ENCODE measurements at regions not wholly inside any gene's neighbourhood (a gene's known extent, or its start where the extent isn't known, plus 50 kb on each side); places are given as distances from the start of the nearest gene placed in this dataset.
A peak's percentile ranks its signal among the peaks of the same experiment; 100 is the strongest.

- no peaks in the 10 kb centered on the region for H3K36me3 ChIP-seq (ENCODE audit: control insufficient read depth in 2 of 2, insufficient read depth in 1 of 2, low read length in 2 of 2)
- POLR2A ChIA-PET = no interaction called here
- no peaks in the 10 kb centered on the region for H3K9me3 ChIP-seq (ENCODE audit: control insufficient read depth, insufficient read depth, low read depth, low read length)
- H3K4me3 ChIP-seq (ENCODE audit: low read depth, low read length) = no peak overlapping the region
- 0 out of 2 replicates have a peak, but pooled peaks cover 2% of the 10 kb centered on the region for H3K4me1 ChIP-seq (ENCODE audit: control insufficient read depth, insufficient read depth, low read length)
- TF ChIP-seq HOXA7 (CRISPR knock-in tag; IDR thresholded peaks at IDR 0.05; ENCODE audit: borderline replicate concordance) = no peak
- no peak for TF ChIP-seq SP7 (tag by site-specific recombination; IDR thresholded peaks at IDR 0.05)
- TF ChIP-seq, protein P1, sequence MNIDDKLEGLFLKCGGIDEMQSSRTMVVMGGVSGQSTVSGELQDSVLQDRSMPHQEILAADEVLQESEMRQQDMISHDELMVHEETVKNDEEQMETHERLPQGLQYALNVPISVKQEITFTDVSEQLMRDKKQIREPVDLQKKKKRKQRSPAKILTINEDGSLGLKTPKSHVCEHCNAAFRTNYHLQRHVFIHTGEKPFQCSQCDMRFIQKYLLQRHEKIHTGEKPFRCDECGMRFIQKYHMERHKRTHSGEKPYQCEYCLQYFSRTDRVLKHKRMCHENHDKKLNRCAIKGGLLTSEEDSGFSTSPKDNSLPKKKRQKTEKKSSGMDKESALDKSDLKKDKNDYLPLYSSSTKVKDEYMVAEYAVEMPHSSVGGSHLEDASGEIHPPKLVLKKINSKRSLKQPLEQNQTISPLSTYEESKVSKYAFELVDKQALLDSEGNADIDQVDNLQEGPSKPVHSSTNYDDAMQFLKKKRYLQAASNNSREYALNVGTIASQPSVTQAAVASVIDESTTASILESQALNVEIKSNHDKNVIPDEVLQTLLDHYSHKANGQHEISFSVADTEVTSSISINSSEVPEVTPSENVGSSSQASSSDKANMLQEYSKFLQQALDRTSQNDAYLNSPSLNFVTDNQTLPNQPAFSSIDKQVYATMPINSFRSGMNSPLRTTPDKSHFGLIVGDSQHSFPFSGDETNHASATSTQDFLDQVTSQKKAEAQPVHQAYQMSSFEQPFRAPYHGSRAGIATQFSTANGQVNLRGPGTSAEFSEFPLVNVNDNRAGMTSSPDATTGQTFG (tag by site-specific recombination; IDR thresholded peaks at IDR 0.05; ENCODE audit: borderline replicate concordance) = no peak
- TF ChIP-seq ZNF600 (tag by site-specific recombination; IDR thresholded peaks at IDR 0.05) = no peak
- no peak for TF ChIP-seq ZSCAN30 (tag by site-specific recombination; IDR thresholded peaks at IDR 0.05)
- TF ChIP-seq PRDM4 (tag by site-specific recombination; IDR thresholded peaks at IDR 0.05) = no peak
- H3K27ac ChIP-seq (ENCODE audit: extremely low read depth, low read depth, low read length) = no peak overlapping the region
- CTCF ChIA-PET = interaction anchor here (0.6 kb wide), 1 partner anchor 26 kb away, joined by 6 read pairs; no protein-coding TSS in a partner anchor
Observed at GRCh38 chr15:87118846-87119245, 1039.2 kb downstream of the AGBL1 start.

DNA sequence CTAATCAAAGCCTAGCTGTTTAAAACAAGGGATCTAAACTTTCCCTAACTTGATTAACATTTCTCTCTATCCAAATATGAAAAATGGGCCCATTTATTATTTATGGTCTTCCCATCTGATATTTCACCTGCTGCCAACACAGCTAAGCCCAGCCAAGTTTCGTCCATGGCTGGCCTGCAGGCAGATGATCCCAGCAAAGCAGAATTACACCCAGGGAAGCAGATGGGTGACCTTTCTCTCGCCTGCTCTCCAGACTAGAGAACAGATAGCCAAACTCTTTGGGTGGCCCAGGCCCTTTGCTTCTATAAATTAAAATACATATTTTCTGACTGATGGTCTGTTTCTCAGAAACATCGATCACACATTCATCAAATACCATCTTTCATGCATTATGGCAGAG lies 1038.8 kb downstream of the AGBL1 start:
- H3K4me1 ChIP-seq (ENCODE audit: control insufficient read depth, insufficient read depth, low read length) = 0 out of 2 replicates have a peak, but pooled peaks cover 2% of the 10 kb centered on the region
- H3K36me3 ChIP-seq (ENCODE audit: control insufficient read depth in 2 of 2, insufficient read depth in 1 of 2, low read length in 2 of 2) = no peaks in the 10 kb centered on the region
- TF ChIP-seq ZNF621 (tag by site-specific recombination; IDR thresholded peaks at IDR 0.05) (no peak), ZNF449 (tag by site-specific recombination; IDR thresholded peaks at IDR 0.05) (peak; percentile 83)
- H3K4me3 ChIP-seq (ENCODE audit: low read depth, low read length) = no peak overlapping the region
- no peaks in the 10 kb centered on the region for H3K9me3 ChIP-seq (ENCODE audit: control insufficient read depth, insufficient read depth, low read depth, low read length)
- CTCF ChIA-PET = interaction anchor here (0.6 kb wide), 1 partner anchor 26 kb away, joined by 6 read pairs; no protein-coding TSS in a partner anchor
- POLR2A ChIA-PET = no interaction called here
- no peak overlapping the region for H3K27ac ChIP-seq (ENCODE audit: extremely low read depth, low read depth, low read length)

GRCh38 chr15:87115795-87116194 lies 1036.1 kb downstream of the AGBL1 start:
- ChIA-PET CTCF (no interaction called here), POLR2A (no interaction called here)
- H3K4me1 ChIP-seq (ENCODE audit: control insufficient read depth, insufficient read depth, low read length) = no peaks in the 10 kb centered on the region
- no peak overlapping the region for H3K27ac ChIP-seq (ENCODE audit: extremely low read depth, low read depth, low read length)
- TF ChIP-seq, protein P2, sequence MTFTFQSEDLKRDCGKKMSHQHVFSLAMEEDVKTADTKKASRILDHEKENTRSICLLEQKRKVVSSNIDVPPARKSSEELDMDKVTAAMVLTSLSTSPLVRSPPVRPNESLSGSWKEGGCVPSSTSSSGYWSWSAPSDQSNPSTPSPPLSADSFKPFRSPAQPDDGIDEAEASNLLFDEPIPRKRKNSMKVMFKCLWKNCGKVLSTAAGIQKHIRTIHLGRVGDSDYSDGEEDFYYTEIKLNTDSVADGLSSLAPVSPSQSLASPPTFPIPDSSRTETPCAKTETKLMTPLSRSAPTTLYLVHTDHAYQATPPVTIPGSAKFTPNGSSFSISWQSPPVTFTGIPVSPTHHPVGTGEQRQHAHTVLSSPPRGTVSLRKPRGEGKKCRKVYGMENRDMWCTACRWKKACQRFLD (tag by site-specific recombination; IDR thresholded peaks at IDR 0.05) = no peak
- TF ChIP-seq ZNF449 (tag by site-specific recombination; IDR thresholded peaks at IDR 0.05) = no peak
- no peak for TF ChIP-seq PRDM2 (tag by site-specific recombination; IDR thresholded peaks at IDR 0.05; ENCODE audit: borderline replicate concordance)
- TF ChIP-seq, protein P3, sequence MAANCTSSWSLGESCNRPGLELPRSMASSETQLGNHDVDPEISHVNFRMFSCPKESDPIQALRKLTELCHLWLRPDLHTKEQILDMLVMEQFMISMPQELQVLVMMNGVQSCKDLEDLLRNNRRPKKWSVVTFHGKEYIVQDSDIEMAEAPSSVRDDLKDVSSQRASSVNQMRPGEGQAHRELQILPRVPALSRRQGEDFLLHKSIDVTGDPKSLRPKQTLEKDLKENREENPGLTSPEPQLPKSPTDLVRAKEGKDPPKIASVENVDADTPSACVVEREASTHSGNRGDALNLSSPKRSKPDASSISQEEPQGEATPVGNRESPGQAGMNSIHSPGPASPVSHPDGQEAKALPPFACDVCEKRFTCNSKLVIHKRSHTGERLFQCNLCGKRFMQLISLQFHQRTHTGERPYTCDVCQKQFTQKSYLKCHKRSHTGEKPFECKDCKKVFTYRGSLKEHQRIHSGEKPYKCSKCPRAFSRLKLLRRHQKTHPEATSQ (tag by site-specific recombination; IDR thresholded peaks at IDR 0.05) = no peak
- H3K9me3 ChIP-seq (ENCODE audit: control insufficient read depth, insufficient read depth, low read depth, low read length) = no peaks in the 10 kb centered on the region; the same call in 1 of the 2 replicates
- no peak overlapping the region for H3K4me3 ChIP-seq (ENCODE audit: low read depth, low read length)
- no peaks in the 10 kb centered on the region for H3K36me3 ChIP-seq (ENCODE audit: control insufficient read depth in 2 of 2, insufficient read depth in 1 of 2, low read length in 2 of 2)
